Stimulated activated CD4-positive, alpha-beta T cell treated with anti-CD3 and anti-CD28 coated beads, TNF-alpha, amount 100 ng/mL, for 24 hours (primary cell): ENCODE measurements at regions not wholly inside any gene's neighbourhood (a gene's known extent, or its start where the extent isn't known, plus 50 kb on each side); places are given as distances from the start of the nearest gene placed in this dataset.
"Not testable (repeated sequence)": the region's sequence is repeated elsewhere in the genome, so short reads cannot be mapped to it uniquely, and the experiment has no call there.

Experiments
- DNase-seq, 3 experiments: peaks; one replicate each; pipeline ENCODE4 v3.0.0-alpha.2; 2020; ENCODE audit warnings: low read depth in 3 of 3

DNA sequence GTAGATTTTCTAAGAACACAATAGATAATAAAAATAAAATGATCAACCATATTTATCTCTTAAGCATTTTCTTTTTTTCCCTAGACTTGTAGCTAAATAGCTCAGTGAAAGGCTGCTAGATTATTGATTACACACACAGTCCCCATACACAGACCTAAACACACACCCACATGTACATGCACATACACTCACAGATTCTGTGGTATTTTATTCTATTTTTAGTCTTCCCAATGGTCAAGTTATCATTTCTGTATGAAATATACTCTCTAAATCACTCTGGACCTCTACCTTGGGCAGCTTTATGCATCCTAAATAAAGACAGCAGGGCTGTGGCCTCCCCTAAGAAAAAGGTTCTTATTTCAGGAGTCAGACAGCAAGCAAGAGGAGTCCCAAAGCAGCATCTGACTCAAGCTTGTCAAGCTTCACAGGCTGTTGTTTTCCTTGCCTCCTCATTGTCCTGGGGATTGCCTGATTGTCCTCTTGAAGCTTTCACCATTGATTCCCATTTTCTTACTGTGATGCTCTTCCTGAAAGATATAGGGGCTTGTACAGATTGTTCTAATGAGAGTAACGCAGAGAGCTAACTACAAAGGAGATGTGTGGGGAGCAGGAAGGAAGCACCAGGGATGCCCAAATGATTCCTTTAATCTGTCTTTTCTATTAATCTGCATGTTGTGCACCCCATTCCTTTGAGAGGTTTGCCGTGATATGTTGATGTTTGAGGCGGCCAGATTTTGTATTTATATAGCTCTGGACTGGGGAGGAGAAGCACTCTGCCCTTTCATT is 986.5 kb downstream of the PCDH17 start:
- DNase-seq, result no peak

DNA sequence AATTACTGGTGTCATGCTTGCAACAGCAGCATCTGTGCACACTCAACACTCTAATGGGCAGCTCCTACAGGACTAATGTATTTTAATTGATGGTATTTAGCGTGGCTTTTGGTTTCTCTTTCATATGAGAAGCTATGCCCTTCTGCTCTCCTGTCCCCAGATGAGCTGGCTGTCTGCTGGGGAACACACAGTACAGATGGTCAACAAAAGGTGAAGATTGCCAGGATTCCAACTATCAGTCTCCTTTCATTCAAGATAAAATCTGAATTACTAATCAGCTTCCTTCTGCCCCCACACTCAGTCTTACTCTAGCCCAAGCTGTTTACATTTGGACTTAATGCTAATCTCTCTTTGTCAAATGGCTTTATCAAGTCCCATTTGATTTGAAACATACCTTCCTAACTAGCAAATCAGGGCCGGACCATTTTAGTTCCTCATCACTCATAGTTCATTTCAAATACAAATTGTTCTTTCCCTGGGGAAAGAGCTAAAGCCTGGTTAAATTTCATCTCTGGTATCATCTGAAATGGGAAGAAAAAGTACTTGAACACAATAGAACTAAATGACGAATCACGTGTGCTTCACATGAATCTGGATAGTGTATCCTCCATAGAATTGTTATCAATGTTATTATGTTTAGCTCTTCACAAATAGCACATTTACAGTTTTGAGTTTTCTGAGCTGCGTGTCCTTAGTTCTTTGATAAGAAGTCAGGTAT is 988.0 kb downstream of the PCDH17 start:
- no peak for DNase-seq

DNA sequence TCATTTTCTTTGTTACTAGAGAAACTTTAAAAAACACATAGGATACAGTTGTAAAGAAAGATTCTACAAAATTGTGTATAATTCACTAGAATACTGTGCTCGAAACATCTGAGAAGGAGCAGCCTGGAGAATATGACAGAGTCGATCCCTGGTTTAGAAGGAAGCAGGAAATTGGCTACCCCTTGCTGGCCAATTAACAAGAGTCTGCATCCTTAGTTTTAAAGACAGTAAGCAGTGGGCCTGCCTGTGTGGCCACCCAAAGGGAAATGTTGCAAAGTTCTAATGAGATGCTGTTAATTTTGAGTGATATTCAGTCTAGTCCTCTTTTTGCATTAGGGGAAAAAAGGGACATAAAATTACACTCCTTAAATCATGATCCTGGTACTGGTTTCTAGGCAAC is 988.6 kb downstream of the PCDH17 start:
- DNase-seq, result no peak

DNA sequence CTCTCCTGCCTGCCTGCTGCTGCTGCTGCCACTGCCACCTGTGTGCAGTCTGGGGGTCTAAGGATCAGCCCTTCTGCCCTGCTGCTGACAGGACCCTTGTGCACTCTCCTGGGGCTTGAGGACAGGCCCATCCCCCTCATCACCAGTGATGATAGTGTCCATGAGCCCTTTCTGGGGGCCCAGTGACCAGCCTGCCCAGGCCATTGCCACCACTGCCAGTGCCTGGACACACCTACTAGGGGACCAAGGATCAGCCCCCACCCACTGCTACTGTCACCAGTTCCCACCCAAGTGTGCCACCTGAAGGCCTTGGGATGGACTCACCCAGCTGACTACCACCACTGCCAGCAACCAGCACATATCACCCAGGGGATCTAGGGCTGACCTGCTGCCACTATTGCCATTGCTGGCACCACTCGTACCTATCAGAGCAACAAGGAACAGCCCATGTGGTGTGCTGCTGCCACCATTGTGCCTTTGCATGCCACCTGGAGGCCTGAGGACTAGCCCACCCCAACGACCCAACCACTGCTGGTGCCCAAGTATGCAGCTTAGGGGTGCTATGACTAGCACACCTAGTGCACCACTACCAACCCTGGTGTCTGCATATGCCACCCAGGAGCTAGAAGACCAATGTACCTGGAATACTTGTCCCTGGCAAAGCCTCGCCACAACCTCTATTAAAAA is 994.3 kb downstream of the PCDH17 start:
- no peak for DNase-seq

DNA sequence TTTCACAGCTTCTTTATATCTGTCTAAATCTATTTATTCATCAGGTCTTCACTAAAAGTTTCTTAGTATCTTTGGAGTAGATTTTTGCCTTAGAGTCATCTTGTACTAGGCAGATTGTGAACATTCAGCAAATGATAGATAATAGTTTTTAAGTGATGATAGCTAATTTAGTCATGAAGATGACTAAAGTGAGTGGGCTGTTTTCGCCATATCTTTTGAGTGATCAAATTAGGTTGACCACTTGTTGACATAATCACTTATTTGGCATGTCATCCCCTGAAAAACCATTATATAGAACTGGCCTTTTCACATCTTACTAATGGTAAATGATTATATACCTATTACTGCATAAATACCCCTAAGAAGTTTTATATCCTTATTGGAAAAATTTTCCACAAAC is 999.2 kb downstream of the PCDH17 start:
- DNase-seq, result no peak

DNA sequence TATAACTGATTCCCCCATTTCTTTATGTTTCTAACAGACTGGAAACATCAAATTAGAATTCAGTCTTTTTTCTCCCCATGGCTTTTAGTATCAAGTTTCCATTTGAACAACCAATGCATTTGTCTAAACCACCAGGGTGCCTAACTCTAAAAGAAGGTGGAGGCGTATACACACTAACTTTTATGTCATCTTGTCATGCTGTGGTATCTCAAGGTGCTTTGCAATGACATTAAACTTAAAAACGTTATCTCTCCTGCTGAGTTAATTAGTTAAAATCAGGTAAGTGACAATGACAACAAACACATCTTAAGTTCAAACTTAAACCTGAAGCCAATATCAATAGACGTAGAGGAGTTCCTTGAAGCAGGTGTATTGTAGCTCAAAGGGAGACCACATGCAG is 1001.7 kb downstream of the PCDH17 start:
- DNase-seq, result no peak

DNA sequence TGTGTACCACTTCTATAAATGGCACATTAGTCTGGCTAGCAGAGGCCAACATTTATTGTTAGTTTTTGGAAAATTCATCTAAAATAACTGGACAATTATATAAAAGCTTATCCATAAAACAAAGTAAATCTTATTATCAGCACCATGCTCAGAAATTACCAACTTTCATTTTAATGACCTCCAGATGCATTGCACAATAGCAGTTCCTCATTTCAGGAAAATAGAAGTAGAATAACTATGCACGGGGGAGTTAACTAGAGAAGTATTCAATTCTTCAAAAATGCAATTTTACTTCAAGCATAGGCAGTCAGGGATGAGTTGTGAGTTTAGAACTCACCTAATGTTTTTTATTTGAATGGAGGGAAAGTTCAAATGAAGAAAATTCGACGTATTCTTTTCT is 1023.5 kb downstream of the PCDH17 start:
- no peak for DNase-seq

DNA sequence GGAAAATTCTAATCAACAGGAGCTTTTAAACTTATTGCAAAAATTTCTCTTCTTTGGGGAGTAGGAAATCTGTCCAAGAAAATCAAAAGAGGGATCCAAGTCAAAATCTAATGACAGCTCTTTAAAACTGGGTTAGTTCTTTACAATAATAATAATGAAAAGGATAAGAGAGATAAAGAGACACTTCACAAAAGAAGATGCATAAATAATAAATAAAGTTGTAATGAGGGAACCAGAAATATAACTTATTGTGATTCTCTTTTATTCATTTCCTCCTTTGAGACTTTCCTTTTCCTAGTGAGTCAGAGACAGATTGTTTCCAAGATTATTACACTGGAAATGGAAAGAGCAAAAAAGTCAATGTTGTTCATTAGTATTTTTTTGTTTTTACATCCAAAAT is 1029.3 kb downstream of the PCDH17 start:
- DNase-seq, result no peak

DNA sequence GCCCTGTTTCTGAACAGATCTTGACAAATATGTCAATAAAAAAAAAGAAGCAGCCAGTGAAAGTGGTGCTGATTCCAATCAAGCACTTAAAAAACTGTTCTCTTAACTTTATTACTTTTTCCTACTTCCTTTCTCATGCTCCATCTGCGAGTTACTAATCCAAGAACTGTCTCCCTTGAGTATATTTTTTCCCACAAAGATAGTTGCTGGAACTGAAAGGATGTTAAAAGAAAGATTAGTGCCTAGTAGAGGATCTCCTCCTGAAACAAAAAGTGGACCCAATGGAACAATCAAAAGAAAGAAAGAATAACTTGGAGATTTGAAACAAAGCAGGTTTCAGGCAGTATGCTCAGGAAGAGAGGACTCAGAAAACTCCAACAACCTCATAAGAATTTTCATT is 1034.8 kb downstream of the PCDH17 start:
- no peak for DNase-seq

DNA sequence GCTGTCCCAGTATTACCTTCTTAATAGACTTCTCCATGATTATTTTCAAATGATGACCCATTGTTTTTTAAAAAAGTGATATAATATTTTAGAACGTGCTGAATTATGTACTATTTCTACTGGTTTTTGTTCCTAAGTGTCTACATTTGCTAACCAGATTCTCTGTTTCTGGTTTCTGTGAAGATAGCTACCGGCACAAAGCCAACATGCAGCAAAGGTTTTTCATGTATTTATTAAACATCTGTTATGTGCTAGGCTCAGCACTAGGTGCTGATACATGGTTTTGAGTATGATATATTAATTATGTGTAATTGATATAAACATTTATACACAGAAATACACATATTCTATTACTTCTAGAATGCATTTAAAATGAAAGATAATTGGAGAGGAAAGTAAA is 1035.6 kb downstream of the PCDH17 start:
- no peak for DNase-seq

DNA sequence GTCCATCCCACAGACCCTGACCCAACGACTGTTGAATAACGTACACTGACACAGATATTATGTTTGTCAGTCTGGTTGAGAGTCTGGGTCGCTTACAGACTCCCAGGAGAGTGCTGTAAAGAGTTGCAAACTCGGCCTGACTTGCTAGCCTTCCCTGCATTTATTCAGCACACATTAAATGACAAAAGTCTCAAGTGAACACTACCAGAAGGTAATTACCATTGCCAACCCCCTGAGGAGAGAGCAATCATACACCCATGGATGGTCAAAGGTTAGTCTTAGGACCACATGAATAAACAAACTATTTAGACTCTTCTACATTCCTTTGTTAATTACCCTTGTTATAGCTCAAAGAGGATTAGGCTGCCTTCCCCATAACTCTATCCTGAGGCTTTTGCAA is 1048.6 kb downstream of the PCDH17 start:
- no peak for DNase-seq

DNA sequence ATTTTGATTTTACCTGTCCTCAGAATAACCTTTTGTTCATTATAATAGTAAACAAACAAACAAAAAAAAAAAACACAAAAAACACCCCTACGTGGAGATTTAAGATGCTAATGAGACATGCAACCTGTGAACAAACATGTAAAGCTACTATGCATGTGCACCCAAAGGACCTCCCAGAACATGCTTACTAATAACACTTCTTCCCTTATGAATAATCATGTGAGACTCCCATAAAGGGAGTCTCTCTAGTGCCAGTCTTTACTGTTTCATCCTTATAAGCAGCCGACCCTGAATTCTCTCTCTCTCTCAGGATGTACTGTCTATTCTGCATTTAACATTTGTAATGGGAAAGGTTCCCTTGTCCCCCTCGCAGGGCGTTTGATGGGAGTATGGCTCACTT is 1051.1 kb downstream of the PCDH17 start:
- no peak for DNase-seq

DNA sequence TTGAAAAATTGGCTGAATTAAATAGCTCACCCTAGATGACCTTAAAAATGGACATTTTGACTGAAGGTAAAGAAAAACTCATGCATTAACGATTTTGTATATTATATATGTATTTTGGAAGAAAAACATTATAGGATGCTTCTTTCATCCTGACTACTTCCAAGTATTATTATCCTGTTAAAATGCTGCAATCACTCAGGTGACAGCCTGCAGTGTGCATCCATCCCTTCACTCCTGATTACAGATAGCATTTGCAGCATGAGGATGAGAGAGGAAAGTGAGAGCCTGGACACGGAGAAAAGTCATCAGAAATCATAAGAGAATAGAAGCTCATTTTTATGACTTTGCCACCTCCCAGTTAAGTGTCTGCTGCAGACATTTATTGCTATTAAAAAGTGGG is 1055.6 kb downstream of the PCDH17 start:
- DNase-seq, result no peak

DNA sequence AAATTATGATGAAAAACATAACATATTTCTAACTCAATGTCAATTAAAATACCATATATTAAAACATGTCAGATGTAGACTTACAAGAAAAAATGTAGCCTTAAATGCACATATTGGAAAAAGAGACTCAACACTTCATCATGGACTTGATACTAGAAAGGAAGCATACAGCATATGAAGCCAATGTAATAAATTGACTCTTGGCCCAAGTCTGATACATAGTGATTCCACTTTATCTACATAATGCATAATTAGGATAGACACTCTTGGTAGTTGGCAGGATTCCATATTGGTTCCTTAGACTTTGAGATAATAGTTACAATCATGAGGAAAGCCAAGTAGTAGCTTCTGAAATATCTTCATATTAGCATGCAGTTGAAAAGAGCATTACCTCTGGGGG is 1067.0 kb downstream of the PCDH17 start:
- no peak for DNase-seq

DNA sequence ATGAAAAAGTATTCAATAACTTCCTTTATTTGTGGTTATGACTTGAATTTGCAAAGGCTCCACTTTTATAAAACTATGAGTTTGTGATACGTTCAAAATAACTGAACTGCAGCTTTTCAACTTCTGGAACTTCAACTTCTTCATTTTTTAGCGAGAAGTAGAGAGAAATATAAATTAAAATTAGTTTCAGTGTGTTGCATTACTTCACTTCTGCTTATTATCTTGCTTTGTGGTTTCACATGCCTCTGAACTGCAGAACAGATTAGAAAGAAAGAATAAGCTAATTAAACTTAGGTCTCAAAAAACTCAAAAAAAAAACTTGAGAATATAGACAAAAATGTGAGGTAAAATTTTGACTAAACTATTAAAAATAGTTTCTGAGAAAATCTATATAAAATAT is 1073.4 kb downstream of the PCDH17 start:
- DNase-seq, result no peak

DNA sequence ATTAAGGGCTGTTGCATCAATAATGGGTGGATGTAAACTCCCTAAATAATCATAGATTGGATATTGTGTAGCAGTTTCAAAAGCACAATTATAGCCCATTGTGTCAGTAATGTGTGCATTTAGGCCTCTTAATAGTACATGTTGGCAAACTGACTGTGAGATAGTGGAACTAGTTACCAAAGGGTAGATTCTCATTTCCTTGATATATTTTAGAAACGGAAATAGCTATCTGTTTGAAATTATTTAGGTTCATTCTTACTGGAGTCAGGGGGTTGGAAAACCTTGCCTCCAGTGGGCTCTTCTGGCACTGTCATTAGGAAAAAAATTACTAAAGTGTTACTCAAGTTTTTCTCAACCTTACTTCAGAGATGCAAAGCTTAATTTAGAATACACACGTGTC is 1074.9 kb downstream of the PCDH17 start:
- DNase-seq, result no peak

DNA sequence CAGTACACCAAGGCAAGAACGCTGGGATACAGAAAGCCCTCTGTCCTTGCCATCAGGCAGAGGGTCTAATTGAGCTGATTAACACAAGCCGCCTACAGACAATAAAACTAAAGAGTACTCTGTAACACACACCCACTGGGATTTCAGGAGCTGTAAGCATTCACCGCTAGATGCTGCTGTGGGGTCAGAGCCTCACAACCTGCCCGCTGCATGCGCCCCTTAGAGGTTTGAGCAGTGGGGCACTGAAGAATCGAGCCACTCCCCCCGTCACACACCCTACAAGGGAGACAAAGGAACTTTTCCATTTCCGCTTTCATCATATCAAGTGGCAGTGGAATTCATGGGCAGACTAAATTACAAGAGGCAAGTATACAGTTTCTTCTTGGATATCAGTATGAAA is 1080.6 kb downstream of the PCDH17 start:
- DNase-seq, result no peak

DNA sequence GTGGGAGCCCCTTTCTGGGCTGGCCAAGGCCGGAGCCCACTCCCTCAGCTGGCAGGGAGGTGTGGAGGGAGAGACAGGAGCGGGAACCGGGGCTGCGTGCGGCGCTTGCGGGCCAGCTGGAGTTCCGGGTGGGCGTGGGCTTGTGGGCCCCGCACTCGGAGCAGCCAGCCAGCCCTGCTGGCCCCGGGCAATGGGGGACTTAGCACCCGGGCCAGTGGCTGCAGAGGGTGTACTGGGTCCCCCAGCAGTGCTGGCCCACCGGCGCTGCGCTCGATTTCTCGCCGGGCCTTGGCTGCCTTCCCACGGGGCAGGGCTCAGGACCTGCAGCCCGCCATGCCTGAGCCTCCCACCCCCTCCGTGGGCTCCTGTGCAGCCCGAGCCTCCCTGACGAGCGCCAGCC is 1082.5 kb downstream of the PCDH17 start:
- DNase-seq, result not testable (repeated sequence)

DNA sequence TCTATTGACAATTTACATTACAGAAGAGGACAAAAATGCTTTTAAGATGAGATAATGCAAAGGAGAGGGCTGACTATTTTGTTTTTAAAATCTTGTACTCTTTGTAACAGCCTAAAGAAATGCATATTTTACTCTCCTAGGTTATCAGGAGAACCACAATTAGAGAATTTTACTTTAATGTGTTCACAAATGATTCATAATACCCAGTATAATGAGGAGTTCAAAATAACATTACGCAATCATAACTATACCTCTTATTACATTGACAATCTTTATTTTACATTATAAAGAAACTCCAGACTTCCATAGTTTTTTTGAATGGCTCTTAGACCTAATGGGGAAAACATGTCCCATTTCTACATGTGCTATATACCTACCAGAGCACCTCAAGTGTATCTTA is 1089.7 kb downstream of the PCDH17 start:
- no peak for DNase-seq

DNA sequence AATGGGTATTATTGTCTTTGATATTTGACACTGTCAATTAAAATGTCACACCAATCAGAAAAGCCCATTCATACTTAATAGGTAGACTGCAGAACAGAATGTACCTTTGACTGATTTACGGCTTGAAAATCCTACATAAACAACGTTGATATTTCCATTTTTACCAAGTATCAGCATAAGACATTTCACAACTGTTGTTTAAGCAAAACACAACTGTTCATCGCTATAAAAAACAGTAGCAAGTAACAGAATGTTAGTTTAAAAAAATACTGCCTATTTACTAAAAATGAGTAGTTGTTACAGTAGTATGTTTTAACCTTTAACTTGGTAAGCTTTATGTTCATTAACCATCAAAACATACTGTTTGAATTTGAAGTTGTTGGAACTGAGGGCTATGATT is 1096.6 kb downstream of the PCDH17 start:
- DNase-seq, result no peak

DNA sequence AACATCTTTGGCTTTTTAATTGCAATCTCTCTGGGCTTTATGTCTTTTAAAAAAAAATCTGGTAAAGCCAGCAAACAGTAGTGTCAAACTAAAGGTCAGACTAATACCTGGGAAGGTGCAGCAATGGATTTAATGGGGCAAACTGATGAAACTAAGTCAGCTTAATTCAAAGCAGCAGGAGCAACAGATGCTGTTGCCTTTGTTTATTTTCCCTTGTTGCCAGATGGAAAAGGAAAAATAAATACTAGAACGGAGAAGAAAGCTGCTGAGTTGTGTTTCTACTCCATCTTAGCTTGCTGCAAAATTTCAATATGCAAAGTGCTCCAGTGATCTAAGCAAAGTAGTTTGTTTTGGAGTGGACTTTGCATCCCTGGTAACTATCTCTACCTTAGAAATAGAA is 1097.8 kb downstream of the PCDH17 start:
- DNase-seq, result no peak

DNA sequence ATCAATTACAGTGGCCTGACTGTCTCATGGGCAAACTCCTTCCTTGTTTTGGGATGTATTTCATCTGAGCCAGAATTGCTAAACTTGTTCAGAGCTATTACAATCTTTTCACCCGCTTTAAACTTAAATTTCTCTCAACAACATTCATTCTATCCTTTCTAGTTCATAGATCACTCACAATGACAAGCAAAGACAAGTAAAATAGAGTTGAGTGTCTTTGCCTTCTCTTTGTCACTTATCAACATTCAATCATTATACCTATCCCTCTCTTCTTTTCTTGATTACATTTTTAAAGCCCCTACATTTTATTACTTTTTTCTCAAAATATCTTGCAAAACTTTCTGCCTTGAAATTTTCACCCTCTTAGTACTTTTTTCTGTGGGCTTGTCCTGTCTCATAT is 1113.1 kb downstream of the PCDH17 start:
- DNase-seq, result no peak

DNA sequence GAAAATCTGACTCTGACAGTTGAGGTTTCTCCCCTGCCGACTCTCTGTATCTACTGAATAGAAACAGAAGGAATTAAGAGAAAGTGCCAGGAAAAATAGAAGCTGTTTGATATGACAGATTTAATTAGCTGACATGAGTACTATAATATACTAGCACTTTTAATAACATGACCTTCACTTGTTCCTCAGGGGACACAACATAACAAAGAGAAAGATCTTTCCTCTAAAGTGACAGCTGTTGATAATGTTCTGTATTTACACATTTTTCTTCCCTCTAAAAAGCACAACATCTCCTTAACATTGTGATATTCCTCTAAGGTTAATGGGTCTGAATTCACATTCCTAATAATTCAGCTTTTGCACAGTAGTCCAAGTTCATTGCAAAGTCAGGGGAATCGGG is 1136.0 kb downstream of the PCDH17 start:
- no peak for DNase-seq
